Panc1 (cell line): ENCODE measurements at regions not wholly inside any gene's neighbourhood (a gene's known extent, or its start where the extent isn't known, plus 50 kb on each side); places are given as distances from the start of the nearest gene placed in this dataset.

ENCODE experiments used
- POLR2AphosphoS5 ChIP-seq: IDR thresholded peaks from 2 replicates; pipeline ENCODE4 v1.6.1; 2012; ENCODE audit warnings: mild to moderate bottlenecking, low read depth, low read length, moderate library complexity
- TF ChIP-seq, protein P1 (sequence below): fragments of 450-650 bp; IDR thresholded peaks from 2 replicates; pipeline ENCODE4 v1.5.1; 2017; ENCODE audit warnings: mild to moderate bottlenecking
- TF ChIP-seq, protein P2 (sequence below), 2 experiments: IDR thresholded peaks; 2 replicates each; pipeline ENCODE4 v1.6.1; 2011 to 2012; ENCODE audit warnings: low read depth in 2 of 2, control low read depth in 1 of 2, low read length in 1 of 2, mild to moderate bottlenecking in 1 of 2, moderate library complexity in 1 of 2; ENCODE audit not compliant: insufficient read depth in 1 of 2

DNA sequence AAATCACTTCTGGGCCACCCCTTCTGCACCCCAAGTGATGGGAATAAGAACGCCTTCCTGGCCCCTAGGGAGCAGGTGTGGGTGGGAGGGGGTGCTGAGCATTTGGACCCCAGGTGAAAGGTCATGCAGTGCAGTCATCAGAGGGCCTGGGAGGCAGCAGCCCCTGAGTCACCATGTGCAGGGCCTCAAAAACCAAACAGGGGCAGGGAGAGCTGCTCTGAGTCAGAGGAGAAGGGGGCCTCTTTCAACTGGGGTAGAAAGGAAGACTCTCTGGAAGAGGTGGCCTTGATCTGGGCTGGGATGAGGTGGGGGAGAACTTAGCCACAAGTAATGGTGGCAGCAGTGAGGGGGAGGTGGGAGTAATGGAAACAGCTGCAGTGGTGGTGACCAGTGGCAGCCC is 164.3 kb downstream of the BUB3 start:
- TF ChIP-seq, protein P1, sequence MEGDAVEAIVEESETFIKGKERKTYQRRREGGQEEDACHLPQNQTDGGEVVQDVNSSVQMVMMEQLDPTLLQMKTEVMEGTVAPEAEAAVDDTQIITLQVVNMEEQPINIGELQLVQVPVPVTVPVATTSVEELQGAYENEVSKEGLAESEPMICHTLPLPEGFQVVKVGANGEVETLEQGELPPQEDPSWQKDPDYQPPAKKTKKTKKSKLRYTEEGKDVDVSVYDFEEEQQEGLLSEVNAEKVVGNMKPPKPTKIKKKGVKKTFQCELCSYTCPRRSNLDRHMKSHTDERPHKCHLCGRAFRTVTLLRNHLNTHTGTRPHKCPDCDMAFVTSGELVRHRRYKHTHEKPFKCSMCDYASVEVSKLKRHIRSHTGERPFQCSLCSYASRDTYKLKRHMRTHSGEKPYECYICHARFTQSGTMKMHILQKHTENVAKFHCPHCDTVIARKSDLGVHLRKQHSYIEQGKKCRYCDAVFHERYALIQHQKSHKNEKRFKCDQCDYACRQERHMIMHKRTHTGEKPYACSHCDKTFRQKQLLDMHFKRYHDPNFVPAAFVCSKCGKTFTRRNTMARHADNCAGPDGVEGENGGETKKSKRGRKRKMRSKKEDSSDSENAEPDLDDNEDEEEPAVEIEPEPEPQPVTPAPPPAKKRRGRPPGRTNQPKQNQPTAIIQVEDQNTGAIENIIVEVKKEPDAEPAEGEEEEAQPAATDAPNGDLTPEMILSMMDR: no peak
- TF ChIP-seq, protein P2, sequence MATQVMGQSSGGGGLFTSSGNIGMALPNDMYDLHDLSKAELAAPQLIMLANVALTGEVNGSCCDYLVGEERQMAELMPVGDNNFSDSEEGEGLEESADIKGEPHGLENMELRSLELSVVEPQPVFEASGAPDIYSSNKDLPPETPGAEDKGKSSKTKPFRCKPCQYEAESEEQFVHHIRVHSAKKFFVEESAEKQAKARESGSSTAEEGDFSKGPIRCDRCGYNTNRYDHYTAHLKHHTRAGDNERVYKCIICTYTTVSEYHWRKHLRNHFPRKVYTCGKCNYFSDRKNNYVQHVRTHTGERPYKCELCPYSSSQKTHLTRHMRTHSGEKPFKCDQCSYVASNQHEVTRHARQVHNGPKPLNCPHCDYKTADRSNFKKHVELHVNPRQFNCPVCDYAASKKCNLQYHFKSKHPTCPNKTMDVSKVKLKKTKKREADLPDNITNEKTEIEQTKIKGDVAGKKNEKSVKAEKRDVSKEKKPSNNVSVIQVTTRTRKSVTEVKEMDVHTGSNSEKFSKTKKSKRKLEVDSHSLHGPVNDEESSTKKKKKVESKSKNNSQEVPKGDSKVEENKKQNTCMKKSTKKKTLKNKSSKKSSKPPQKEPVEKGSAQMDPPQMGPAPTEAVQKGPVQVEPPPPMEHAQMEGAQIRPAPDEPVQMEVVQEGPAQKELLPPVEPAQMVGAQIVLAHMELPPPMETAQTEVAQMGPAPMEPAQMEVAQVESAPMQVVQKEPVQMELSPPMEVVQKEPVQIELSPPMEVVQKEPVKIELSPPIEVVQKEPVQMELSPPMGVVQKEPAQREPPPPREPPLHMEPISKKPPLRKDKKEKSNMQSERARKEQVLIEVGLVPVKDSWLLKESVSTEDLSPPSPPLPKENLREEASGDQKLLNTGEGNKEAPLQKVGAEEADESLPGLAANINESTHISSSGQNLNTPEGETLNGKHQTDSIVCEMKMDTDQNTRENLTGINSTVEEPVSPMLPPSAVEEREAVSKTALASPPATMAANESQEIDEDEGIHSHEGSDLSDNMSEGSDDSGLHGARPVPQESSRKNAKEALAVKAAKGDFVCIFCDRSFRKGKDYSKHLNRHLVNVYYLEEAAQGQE (IDR thresholded peaks at IDR 0.05; ENCODE audit: insufficient read depth in 1 of 2, low read depth in 2 of 2, low read length in 1 of 2): no peak
- no peak for TF ChIP-seq POLR2AphosphoS5
